HG02885 (cell line): ENCODE measurements at regions not wholly inside any gene's neighbourhood (a gene's known extent, or its start where the extent isn't known, plus 50 kb on each side); places are given as distances from the start of the nearest gene placed in this dataset.

Source experiments
- ATAC-seq: cut with Tn5 transposase; IDR thresholded peaks from one replicate; pipeline ENCODE4 v1.9.1; 2021; ENCODE audit warnings: mild to moderate bottlenecking; ENCODE audit not compliant: unreplicated experiment, poor library complexity

- no peak for ATAC-seq
These were observed 52.5 kb downstream of the EPRS1 start for GRCh38 chr1:219993554-219994433.

- ATAC-seq = no peak
These were observed 54.4 kb downstream of the EPRS1 start for GRCh38 chr1:219991919-219992318.

GRCh38 chr1:219991511-219991810, 54.8 kb downstream of the EPRS1 start:
- no peak for ATAC-seq

- ATAC-seq = no peak
These were observed 55.4 kb downstream of the EPRS1 start for GRCh38 chr1:219990782-219991510.

GRCh38 chr1:219989766-219990165, 56.5 kb downstream of the EPRS1 start:
- ATAC-seq = no peak

- no peak for ATAC-seq
These were observed 57.5 kb downstream of the EPRS1 start for GRCh38 chr1:219988818-219989217.

- ATAC-seq = peak; percentile 87
These were observed 57.9 kb downstream of the EPRS1 start for GRCh38 chr1:219988387-219988786.

- no peak for ATAC-seq
These were observed 59.0 kb upstream of the SLC30A10 start for GRCh38 chr1:219987325-219987724.

- peak; percentile 36 for ATAC-seq
These were observed 56.8 kb upstream of the SLC30A10 start for GRCh38 chr1:219985169-219985568.
